HCT116 (cell line): ENCODE measurements at regions not wholly inside any gene's neighbourhood (a gene's known extent, or its start where the extent isn't known, plus 50 kb on each side); places are given as distances from the start of the nearest gene placed in this dataset.

ENCODE experiments used
- ATAC-seq: fragments of 200-7000 bp; cut with Tn5 transposase; 2 replicates; pipeline ENCODE4 v1.9.1; 2020; ENCODE audit warnings: mild to moderate bottlenecking, moderate library complexity
- BruUV-seq: library from RNA; stranded (reverse); fragments of 400-500 nt; replicated peaks from 2 replicates; lab custom pipeline; 2021; lab: Mats Ljungman, UMichigan
- CTCF ChIA-PET: fragments of 300-600 bp; sonication (Branson Sonifier 250); formaldehyde crosslinking; loops from one replicate; lab custom pipeline; 2021; ENCODE audit warnings: antibody characterized with exemption; lab: Charles Lee
- POLR2A ChIA-PET: fragments of 300-600, 350-600 bp; sonication (Branson Sonifier 250); formaldehyde crosslinking; loops from one replicate; lab custom pipeline; 2021; ENCODE audit warnings: antibody characterized with exemption; lab: Charles Lee
- RAD21 ChIA-PET, 2 experiments: fragments of 300-600 bp; sonication (Branson Sonifier 250); formaldehyde crosslinking; loops; one replicate each; lab custom pipeline; 2023; ENCODE audit warnings: low total read pairs in 2 of 2; ENCODE audit not compliant: uncharacterized antibody in 2 of 2, unreplicated experiment in 2 of 2, low non-redundant PET in 1 of 2; lab: Charles Lee
- DNase-seq: peaks from one replicate; pipeline ENCODE4 v3.0.0-alpha.2; 2010; ENCODE audit warnings: low read depth, low spot score
- H2AFZ ChIP-seq: fragments of 200-600 bp; shearing (Covaris generic), sonication (generic); 2 replicates; pipeline ENCODE4 v1.6.1; 2017; ENCODE audit warnings: low read depth, mixed run types, mixed read lengths, antibody characterized with exemption, low read length; ENCODE audit not compliant: poor library complexity, severe bottlenecking
- H3K27ac ChIP-seq: 2 replicates; pipeline ENCODE4 v1.5.1; 2012; ENCODE audit warnings: low read depth, low read length
- H3K27me3 ChIP-seq: fragments of 200-600 bp; sonication (generic); 2 replicates; pipeline ENCODE4 v1.6.1; 2016; ENCODE audit warnings: mixed run types, low read length, mixed read lengths; ENCODE audit not compliant: insufficient read depth
- H3K36me3 ChIP-seq, 2 experiments: fragments of 200-500 bp in 1 of 2; fragments of 200-600 bp in 1 of 2; sonication (Bioruptor generic) in 1 of 2; sonication (generic) in 1 of 2; 2 replicates each; pipeline versions ENCODE4 v1.5.1 to v1.6.1; 2014 to 2016; ENCODE audit warnings: low read length in 2 of 2, inconsistent platforms in 1 of 2, mixed read lengths in 1 of 2, mixed run types in 1 of 2; ENCODE audit not compliant: insufficient read depth in 2 of 2, control insufficient read depth in 1 of 2
- H3K4me1 ChIP-seq, 2 experiments: fragments of 200-600 bp in 1 of 2; sonication (generic) in 1 of 2; 2 replicates each; pipeline versions ENCODE4 v1.5.1 to v1.6.1; 2012 to 2017; ENCODE audit warnings: low read length in 2 of 2, inconsistent platforms in 1 of 2, mild to moderate bottlenecking in 1 of 2, mixed read lengths in 1 of 2, mixed run types in 1 of 2, moderate library complexity in 1 of 2; ENCODE audit not compliant: insufficient read depth in 2 of 2, control insufficient read depth in 1 of 2
- H3K4me2 ChIP-seq: fragments of 200-600 bp; sonication (generic); 2 replicates; pipeline ENCODE4 v1.6.1; 2017; ENCODE audit warnings: mixed run types, low read length, mixed read lengths
- H3K4me3 ChIP-seq, 2 experiments: fragments of 200-600 bp in 1 of 2; sonication (generic) in 1 of 2; replicated peaks in 1 of 2; 2 replicates each; pipeline ENCODE4 v1.5.1; 2011 to 2016; ENCODE audit warnings: low read length in 2 of 2, control low read depth in 1 of 2, low read depth in 1 of 2, mild to moderate bottlenecking in 1 of 2, mixed read lengths in 1 of 2, mixed run types in 1 of 2
- H3K79me2 ChIP-seq: fragments of 200-600 bp; sonication (generic); 2 replicates; pipeline ENCODE4 v1.6.1; 2017; ENCODE audit warnings: mild to moderate bottlenecking, mixed run types, low read length, moderate library complexity, mixed read lengths; ENCODE audit not compliant: insufficient read depth
- H3K9ac ChIP-seq: fragments of 200-600 bp; sonication (generic); 2 replicates; pipeline ENCODE4 v1.6.1; 2016; ENCODE audit warnings: low read length, mixed read lengths
- H3K9me2 ChIP-seq: fragments of 200-600 bp; sonication (generic), shearing (Covaris generic); 2 replicates; pipeline ENCODE4 v1.6.1; 2017; ENCODE audit warnings: mixed run types, mild to moderate bottlenecking, moderate library complexity; ENCODE audit not compliant: insufficient read depth
- H3K9me3 ChIP-seq, 2 experiments: fragments of 200-500 bp in 1 of 2; fragments of 200-600 bp in 1 of 2; sonication (Bioruptor generic) in 1 of 2; sonication (generic) in 1 of 2; 2 replicates each; pipeline ENCODE4 v1.6.1; 2014 to 2017; ENCODE audit warnings: low read length in 2 of 2, mixed read lengths in 2 of 2, inconsistent platforms in 1 of 2, low read depth in 1 of 2, mild to moderate bottlenecking in 1 of 2, mixed run types in 1 of 2, moderate library complexity in 1 of 2; ENCODE audit not compliant: control insufficient read depth in 1 of 2, insufficient read depth in 1 of 2
- H4K20me1 ChIP-seq: fragments of 200-600 bp; sonication (generic), shearing (Covaris generic); 2 replicates; pipeline ENCODE4 v1.6.1; 2017; ENCODE audit warnings: mixed run types, mild to moderate bottlenecking, moderate library complexity; ENCODE audit not compliant: insufficient read depth
- ATF3 ChIP-seq: IDR thresholded peaks from 2 replicates; pipeline ENCODE4 v1.6.1; 2012
- CBX3 ChIP-seq: IDR thresholded peaks from 2 replicates; pipeline ENCODE4 v1.6.1; 2012; ENCODE audit warnings: low read depth
- EGR1 ChIP-seq: IDR thresholded peaks from 2 replicates; pipeline ENCODE4 v1.6.1; 2012; ENCODE audit warnings: low read depth
- ELF1 ChIP-seq: IDR thresholded peaks from 2 replicates; pipeline ENCODE4 v1.6.1; 2012; ENCODE audit warnings: low read depth, borderline replicate concordance
- EZH2 ChIP-seq: fragments of 200-600 bp; sonication (generic); IDR thresholded peaks from 2 replicates; pipeline ENCODE4 v1.6.1; 2017; ENCODE audit warnings: antibody characterized with exemption, mixed run types
- EZH2phosphoT487 ChIP-seq: fragments of 200-600 bp; IDR thresholded peaks from 2 replicates; pipeline ENCODE4 v1.6.1; 2018; ENCODE audit warnings: antibody characterized with exemption, borderline replicate concordance
- FOSL1 ChIP-seq: IDR thresholded peaks from 2 replicates; pipeline ENCODE4 v1.6.1; 2012; ENCODE audit warnings: low read depth
- JUND ChIP-seq: IDR thresholded peaks from 2 replicates; pipeline ENCODE4 v1.6.1; 2012
- MAX ChIP-seq: IDR thresholded peaks from 2 replicates; pipeline ENCODE4 v1.6.1; 2012
- POLR2A ChIP-seq: IDR thresholded peaks from 2 replicates; pipeline ENCODE4 v1.7.0; 2011; ENCODE audit warnings: borderline replicate concordance; ENCODE audit not compliant: insufficient read depth, insufficient read length; ENCODE audit errors: extremely low read depth
- POLR2AphosphoS5 ChIP-seq: IDR thresholded peaks from 2 replicates; pipeline ENCODE4 v1.6.1; 2011; ENCODE audit warnings: mild to moderate bottlenecking, low read depth, low read length, moderate library complexity
- REST ChIP-seq: IDR thresholded peaks from 2 replicates; pipeline ENCODE4 v1.6.1; 2012; ENCODE audit warnings: low read depth
- SRF ChIP-seq: IDR thresholded peaks from 2 replicates; pipeline ENCODE4 v1.6.1; 2012; ENCODE audit warnings: low read depth
- YY1 ChIP-seq: IDR thresholded peaks from 2 replicates; pipeline ENCODE4 v1.6.1; 2011; ENCODE audit warnings: low read length, low read depth, moderate library complexity, mild to moderate bottlenecking; ENCODE audit not compliant: insufficient replicate concordance; ENCODE audit errors: extremely low read depth
- ZBTB33 ChIP-seq: IDR thresholded peaks from 2 replicates; pipeline ENCODE4 v1.6.1; 2011; ENCODE audit warnings: mild to moderate bottlenecking, low read length, moderate library complexity; ENCODE audit not compliant: insufficient replicate concordance; ENCODE audit errors: extremely low read depth
- ZNF274 ChIP-seq: fragments of 200-500 bp; sonication (Bioruptor generic); IDR thresholded peaks from 2 replicates; pipeline ENCODE4 v1.6.1; 2014; ENCODE audit warnings: mild to moderate bottlenecking, low read depth, low read length, inconsistent platforms
- intact Hi-C: fragments of 100-400 bp; cut with micrococcal nuclease; formaldehyde crosslinking; loops from 2 replicates; pipeline ENCODE4 v1.10.0; 2022

DNA sequence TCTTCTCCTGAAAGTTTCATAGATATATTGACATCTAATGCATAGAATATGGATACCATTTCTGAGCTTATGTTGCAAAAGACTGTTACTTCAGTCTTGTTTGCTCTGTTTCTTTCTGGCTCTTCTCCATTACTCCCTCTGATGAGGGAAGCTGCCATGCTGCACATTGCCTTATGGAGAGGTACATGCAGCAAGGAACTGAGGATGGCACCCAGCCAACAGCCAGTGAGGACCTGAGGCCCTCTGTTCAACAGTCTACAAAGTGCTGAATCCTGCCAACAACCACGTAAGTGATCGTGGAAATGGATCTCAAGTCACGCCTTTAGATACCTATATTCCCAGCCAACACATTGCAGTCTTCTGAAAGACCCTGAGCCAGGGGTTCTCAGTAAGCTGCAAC lies 66.6 kb upstream of the ADAMTS5 start:
- no peaks in the 10 kb centered on the region for H3K4me1 ChIP-seq
- no peak for DNase-seq
- intact Hi-C loops: no loop called here
- ATAC-seq: no peak
- BruUV-seq: no TSS peak
- no peaks in the 10 kb centered on the region for H3K27me3 ChIP-seq
- H3K79me2 ChIP-seq: no peaks in the 10 kb centered on the region
- no peak overlapping the region for H3K9ac ChIP-seq
- no peaks in the 10 kb centered on the region for H3K36me3 ChIP-seq
- H3K9me3 ChIP-seq: peaks cover 5 to 33% of the 10 kb centered on the region in 2 experiments; a peak in 2 of 4 replicates
- no peak overlapping the region for H3K4me3 ChIP-seq
- H3K27ac ChIP-seq: no peak overlapping the region
- H4K20me1 ChIP-seq: no peaks in the 10 kb centered on the region
- ChIA-PET POLR2A (no interaction called here), RAD21 (no interaction called here), CTCF (no interaction called here)
- H3K9me2 ChIP-seq: no peaks in the 10 kb centered on the region
- TF ChIP-seq ELF1: no peak
- no peak for TF ChIP-seq FOSL1
- TF ChIP-seq MAX: no peak
- TF ChIP-seq CBX3: no peak
- no peak for TF ChIP-seq POLR2AphosphoS5
- no peak for TF ChIP-seq POLR2A
- H2AFZ ChIP-seq: no peak overlapping the region
- H3K4me2 ChIP-seq: no peak overlapping the region

DNA sequence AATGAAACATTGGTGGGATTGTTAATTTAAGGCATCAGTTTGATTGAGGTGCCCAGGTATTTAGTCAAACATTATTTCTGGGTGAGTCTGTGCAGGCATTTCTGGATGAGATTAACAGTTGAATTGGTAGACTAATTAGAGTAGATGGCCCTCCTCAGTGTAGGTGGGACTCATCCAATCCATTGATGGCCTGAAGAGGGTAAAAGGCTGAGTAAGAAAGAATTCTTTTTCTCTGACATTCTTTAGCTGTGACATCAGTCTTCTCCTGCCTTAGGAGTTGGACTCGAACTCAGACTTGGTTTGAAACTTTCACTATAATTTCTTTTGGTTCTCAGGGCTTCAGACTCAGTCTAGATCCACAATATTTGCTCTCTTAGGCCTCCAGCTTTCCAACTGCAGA lies 59.6 kb upstream of the ADAMTS5 start:
- Histone ChIP-seq H3K9ac (no peak overlapping the region), H3K4me3 (no peak overlapping the region), H3K36me3 (no peaks in the 10 kb centered on the region; a peak in 1 of 4 replicates), H3K27me3 (no peaks in the 10 kb centered on the region), H3K9me2 (no peaks in the 10 kb centered on the region), H3K9me3 (peaks cover 0 to 24% of the 10 kb centered on the region in 2 experiments; a peak in 1 of 4 replicates), H3K27ac (no peak overlapping the region), H3K79me2 (no peaks in the 10 kb centered on the region), H4K20me1 (no peaks in the 10 kb centered on the region), H3K4me1 (no peaks in the 10 kb centered on the region), H2AFZ (no peak overlapping the region), H3K4me2 (no peak overlapping the region)
- ChIA-PET RAD21 (no interaction called here), POLR2A (no interaction called here), CTCF (no interaction called here)
- ATAC-seq (no peak), DNase-seq (no peak)
- intact Hi-C loops: no loop called here
- no TSS peak for BruUV-seq
- no peak for TF ChIP-seq MAX
- no peak for TF ChIP-seq ZNF274
- TF ChIP-seq CBX3: no peak
- TF ChIP-seq EGR1: no peak
- no peak for TF ChIP-seq EZH2phosphoT487
- TF ChIP-seq ATF3: no peak
- no peak for TF ChIP-seq ELF1
- no peak for TF ChIP-seq EZH2
- no peak for TF ChIP-seq REST
- TF ChIP-seq YY1: no peak
- no peak for TF ChIP-seq SRF
- no peak for TF ChIP-seq ZBTB33
- no peak for TF ChIP-seq JUND
